Naive B cell (primary cell): ENCODE measurements at regions not wholly inside any gene's neighbourhood (a gene's known extent, or its start where the extent isn't known, plus 50 kb on each side); places are given as distances from the start of the nearest gene placed in this dataset.

ENCODE experiments used
- ATAC-seq, 2 donors: fragments of 150-1000 bp; cut with Tn5 transposase; 2 replicates each; pipeline ENCODE4 v1.10.0; 2021; ENCODE audit warnings: low read depth in 2 of 2, mild to moderate bottlenecking in 2 of 2, moderate library complexity in 2 of 2
- DNase-seq: peaks from one replicate; pipeline ENCODE4 v3.0.0; 2022
- H3K27ac Mint-ChIP-seq, 6 donors: one replicate each; pipeline ENCODE4 v1.8.0; 2020 to 2022; ENCODE audit warnings: mild to moderate bottlenecking in 6 of 6, mixed read lengths in 6 of 6, moderate library complexity in 5 of 6, inconsistent platforms in 2 of 6
- H3K27me3 Mint-ChIP-seq, 3 donors: one replicate each; pipeline ENCODE4 v1.8.0; 2021 to 2022; ENCODE audit warnings: mixed read lengths in 3 of 3, mild to moderate bottlenecking in 1 of 3
- H3K36me3 Mint-ChIP-seq, 2 donors: one replicate each; pipeline ENCODE4 v1.8.0; 2020 to 2022; ENCODE audit warnings: mixed read lengths in 2 of 2, inconsistent platforms in 1 of 2, mild to moderate bottlenecking in 1 of 2
- H3K4me1 Mint-ChIP-seq, 3 donors: one replicate each; pipeline ENCODE4 v1.8.0; 2020 to 2022; ENCODE audit warnings: mixed read lengths in 3 of 3, inconsistent platforms in 1 of 3, mild to moderate bottlenecking in 1 of 3, moderate library complexity in 1 of 3
- H3K4me3 Mint-ChIP-seq, 8 donors: one replicate each; pipeline ENCODE4 v1.8.0; 2020 to 2022; ENCODE audit warnings: mild to moderate bottlenecking in 8 of 8, mixed read lengths in 8 of 8, moderate library complexity in 8 of 8, inconsistent platforms in 2 of 8
- H3K9me3 Mint-ChIP-seq, 7 donors: one replicate each; pipeline ENCODE4 v1.8.0; 2020 to 2022; ENCODE audit warnings: mixed read lengths in 7 of 7, mild to moderate bottlenecking in 5 of 7, inconsistent platforms in 2 of 7, moderate library complexity in 1 of 7

- Mint-ChIP-seq H3K27me3 (peaks cover 0 to 12% (median 8%) of the 10 kb centered on the region in 3 donors), H3K27ac (no peak overlapping the region), H3K9me3 (peaks cover 0 to 5% (median 0%) of the 10 kb centered on the region in 7 donors), H3K36me3 (no peaks in the 10 kb centered on the region), H3K4me1 (no peaks in the 10 kb centered on the region), H3K4me3 (no peak overlapping the region)
- no peak for ATAC-seq
- no peak for DNase-seq
Observed at GRCh38 chr4:112894951-112895350, 154.5 kb upstream of the ANK2 start.

GRCh38 chr4:112895811-112896608 is 153.4 kb upstream of the ANK2 start:
- H3K4me3 Mint-ChIP-seq, result no peak overlapping the region
- no peak for ATAC-seq
- no peak for DNase-seq
- H3K36me3 Mint-ChIP-seq, result no peaks in the 10 kb centered on the region
- peaks cover 0 to 20% (median 8%) of the 10 kb centered on the region in 3 donors for H3K27me3 Mint-ChIP-seq
- no peak overlapping the region for H3K27ac Mint-ChIP-seq
- no peaks in the 10 kb centered on the region for H3K4me1 Mint-ChIP-seq
- H3K9me3 Mint-ChIP-seq, result peaks cover 0 to 5% (median 0%) of the 10 kb centered on the region in 7 donors

- H3K4me1 Mint-ChIP-seq, result no peaks in the 10 kb centered on the region
- no peaks in the 10 kb centered on the region for H3K36me3 Mint-ChIP-seq
- H3K27ac Mint-ChIP-seq, result no peak overlapping the region
- no peak for ATAC-seq
- peaks cover 0 to 5% (median 0%) of the 10 kb centered on the region in 7 donors for H3K9me3 Mint-ChIP-seq
- no peak overlapping the region for H3K4me3 Mint-ChIP-seq
- no peak for DNase-seq
- peaks cover 0 to 20% (median 8%) of the 10 kb centered on the region in 3 donors for H3K27me3 Mint-ChIP-seq
Observed at GRCh38 chr4:112896609-112897190, 152.8 kb upstream of the ANK2 start.

- H3K36me3 Mint-ChIP-seq, result no peaks in the 10 kb centered on the region
Observed at GRCh38 chr4:112897543-112897942, 151.9 kb upstream of the ANK2 start.

GRCh38 chr4:112898357-112899141 is 150.9 kb upstream of the ANK2 start:
- Mint-ChIP-seq H3K27me3 (peaks cover 0 to 20% (median 8%) of the 10 kb centered on the region in 3 donors), H3K27ac (no peak overlapping the region), H3K4me1 (no peaks in the 10 kb centered on the region), H3K36me3 (no peaks in the 10 kb centered on the region), H3K4me3 (no peak overlapping the region), H3K9me3 (peaks cover 0 to 5% (median 0%) of the 10 kb centered on the region in 7 donors)
- DNase-seq (no peak), ATAC-seq (no peak)

More at GRCh38 chr4:112897543-112897942, 151.9 kb upstream of the ANK2 start:
- no peak overlapping the region for H3K27ac Mint-ChIP-seq
- no peak overlapping the region for H3K4me3 Mint-ChIP-seq
- DNase-seq (no peak), ATAC-seq (no peak)
- H3K27me3 Mint-ChIP-seq, result peaks cover 0 to 20% (median 8%) of the 10 kb centered on the region in 3 donors
- peaks cover 0 to 5% (median 0%) of the 10 kb centered on the region in 7 donors for H3K9me3 Mint-ChIP-seq
- no peaks in the 10 kb centered on the region for H3K4me1 Mint-ChIP-seq

GRCh38 chr4:112900416-112900815 is 149.0 kb upstream of the ANK2 start:
- no peak overlapping the region for H3K27ac Mint-ChIP-seq
- H3K27me3 Mint-ChIP-seq, result peaks cover 0 to 20% (median 8%) of the 10 kb centered on the region in 3 donors
- H3K4me1 Mint-ChIP-seq, result no peaks in the 10 kb centered on the region
- ATAC-seq (no peak), DNase-seq (no peak)
- H3K36me3 Mint-ChIP-seq, result no peaks in the 10 kb centered on the region
- no peak overlapping the region for H3K4me3 Mint-ChIP-seq
- H3K9me3 Mint-ChIP-seq, result peaks cover 0 to 5% (median 0%) of the 10 kb centered on the region in 7 donors

GRCh38 chr4:112901962-112902411 is 147.5 kb upstream of the ANK2 start:
- Mint-ChIP-seq H3K36me3 (no peaks in the 10 kb centered on the region), H3K27ac (no peak overlapping the region), H3K4me3 (no peak overlapping the region), H3K27me3 (peaks cover 9 to 20% (median 17%) of the 10 kb centered on the region in 3 donors), H3K9me3 (peaks cover 0 to 5% (median 0%) of the 10 kb centered on the region in 7 donors), H3K4me1 (no peaks in the 10 kb centered on the region)
- DNase-seq, result no peak
- no peak for ATAC-seq

GRCh38 chr4:112905728-112906127 is 143.7 kb upstream of the ANK2 start:
- ATAC-seq, result no peak
- peaks cover 0 to 4% (median 0%) of the 10 kb centered on the region in 7 donors for H3K9me3 Mint-ChIP-seq
- H3K27me3 Mint-ChIP-seq, result peaks cover 9 to 13% (median 12%) of the 10 kb centered on the region in 3 donors
- peaks cover 5% of the 10 kb centered on the region in 3 donors for H3K4me1 Mint-ChIP-seq
- no peaks in the 10 kb centered on the region for H3K36me3 Mint-ChIP-seq
- H3K27ac Mint-ChIP-seq, result no peak overlapping the region
- DNase-seq, result no peak
- H3K4me3 Mint-ChIP-seq, result no peak overlapping the region

- ATAC-seq (no peak), DNase-seq (no peak)
- H3K4me3 Mint-ChIP-seq, result no peak overlapping the region
- no peaks in the 10 kb centered on the region for H3K36me3 Mint-ChIP-seq
- peaks cover 9 to 14% (median 12%) of the 10 kb centered on the region in 3 donors for H3K27me3 Mint-ChIP-seq
- H3K4me1 Mint-ChIP-seq, result peaks cover 5% of the 10 kb centered on the region in 3 donors
- H3K9me3 Mint-ChIP-seq, result peaks cover 0 to 4% (median 0%) of the 10 kb centered on the region in 7 donors
- H3K27ac Mint-ChIP-seq, result no peak overlapping the region
Observed at GRCh38 chr4:112908511-112908910, 140.9 kb upstream of the ANK2 start.

- Mint-ChIP-seq H3K4me1 (peaks cover 5% of the 10 kb centered on the region in 3 donors), H3K27ac (peak overlapping the region in 1 of 6 donors; percentile 63), H3K27me3 (peaks cover 9 to 20% (median 12%) of the 10 kb centered on the region in 3 donors), H3K4me3 (peak overlapping the region in 6 of 8 donors; percentile 1 to 55 (median 12)), H3K36me3 (no peaks in the 10 kb centered on the region), H3K9me3 (peaks cover 0 to 4% (median 0%) of the 10 kb centered on the region in 7 donors)
- DNase-seq (no peak), ATAC-seq (peak; percentile 53 to 55)
Observed at GRCh38 chr4:112910109-112910736, 139.2 kb upstream of the ANK2 start.

- no peaks in the 10 kb centered on the region for H3K36me3 Mint-ChIP-seq
- H3K4me3 Mint-ChIP-seq, result no peak overlapping the region
- ATAC-seq (no peak), DNase-seq (no peak)
- H3K9me3 Mint-ChIP-seq, result no peaks in the 10 kb centered on the region
- H3K27ac Mint-ChIP-seq, result peak overlapping the region in 1 of 6 donors; percentile 28
- H3K4me1 Mint-ChIP-seq, result no peaks in the 10 kb centered on the region
- peaks cover 0 to 8% (median 0%) of the 10 kb centered on the region in 3 donors for H3K27me3 Mint-ChIP-seq
Observed at GRCh38 chr4:112916868-112917267, 132.6 kb upstream of the ANK2 start.

- Mint-ChIP-seq H3K27me3 (peaks cover 0 to 5% (median 0%) of the 10 kb centered on the region in 3 donors), H3K9me3 (no peaks in the 10 kb centered on the region), H3K4me3 (no peak overlapping the region), H3K27ac (no peak overlapping the region), H3K4me1 (no peaks in the 10 kb centered on the region), H3K36me3 (no peaks in the 10 kb centered on the region)
- ATAC-seq (no peak), DNase-seq (no peak)
Observed at GRCh38 chr4:112923516-112923915, 125.9 kb upstream of the ANK2 start.

GRCh38 chr4:112926819-112927218 is 122.6 kb upstream of the ANK2 start:
- no peak overlapping the region for H3K4me3 Mint-ChIP-seq
- H3K4me1 Mint-ChIP-seq, result no peaks in the 10 kb centered on the region
- peaks cover 8 to 15% (median 9%) of the 10 kb centered on the region in 3 donors for H3K27me3 Mint-ChIP-seq
- ATAC-seq, result no peak
- DNase-seq, result no peak
- peaks cover 0 to 4% (median 0%) of the 10 kb centered on the region in 7 donors for H3K9me3 Mint-ChIP-seq
- H3K27ac Mint-ChIP-seq, result no peak overlapping the region
- no peaks in the 10 kb centered on the region for H3K36me3 Mint-ChIP-seq
